ENCODE measurements at regions not wholly inside any gene's neighbourhood (a gene's known extent, or its start where the extent isn't known, plus 50 kb on each side); places are given as distances from the start of the nearest gene placed in this dataset.

DNA sequence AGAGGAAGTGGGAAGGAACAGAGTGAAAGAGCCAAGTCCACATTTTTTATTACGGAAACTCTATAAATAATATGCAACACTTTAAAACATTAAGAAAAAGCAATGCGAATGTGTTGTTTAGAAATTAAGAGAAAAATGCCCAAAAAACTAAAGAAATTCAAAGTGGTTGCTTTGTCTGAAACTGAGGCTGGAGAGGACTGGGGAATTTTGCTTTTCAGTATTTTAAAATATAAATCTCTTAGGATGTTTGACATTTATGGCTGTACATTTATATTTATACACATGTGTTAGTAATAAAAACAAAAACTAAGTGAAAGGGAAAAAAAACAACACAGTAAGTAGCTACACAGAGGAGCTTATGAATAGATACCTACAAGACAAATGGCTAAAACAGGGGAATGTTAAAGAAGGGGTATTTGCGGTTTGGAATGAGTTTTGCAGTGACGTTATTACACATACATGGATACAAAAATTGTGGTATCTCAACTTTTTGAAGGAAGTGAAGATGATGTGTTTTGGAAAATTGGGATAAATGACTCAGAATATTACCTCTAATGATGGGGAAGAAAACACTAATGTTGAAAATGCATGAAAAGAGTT lies 97.0 kb upstream of the DRD2 start:
- Mint-ChIP-seq H3K27ac (no peak overlapping the region), H3K4me1 (no peaks in the 10 kb centered on the region)
- DNase-seq (ENCODE audit: low spot score in 2 of 2) = no peak

DNA sequence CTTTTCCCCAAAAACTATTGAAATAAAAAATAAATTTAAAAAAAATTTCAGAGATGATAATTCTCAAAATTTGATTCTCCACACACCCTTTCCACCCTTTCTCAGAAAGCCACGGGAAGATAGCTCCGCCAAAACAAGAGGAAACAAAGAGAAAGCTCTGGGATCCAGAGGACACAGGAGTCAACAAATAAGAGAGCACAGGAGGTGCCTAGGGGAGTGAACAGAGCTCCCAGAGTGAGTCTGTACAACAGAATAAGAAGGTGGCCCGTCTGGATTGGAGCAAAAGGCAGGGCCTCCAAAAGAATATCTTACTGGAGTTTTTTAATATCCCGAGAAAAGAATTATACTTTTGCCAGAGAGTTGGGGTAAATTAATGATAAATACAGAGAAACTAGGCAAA lies 96.3 kb upstream of the DRD2 start:
- no peak overlapping the region for H3K27ac Mint-ChIP-seq
- ATAC-seq (ENCODE audit: low read depth) = no peak
- no peak for DNase-seq (ENCODE audit: low spot score in 2 of 2)
- peaks cover 12% of the 10 kb centered on the region for H3K27me3 Mint-ChIP-seq
- no peaks in the 10 kb centered on the region for H3K4me1 Mint-ChIP-seq
- no peak overlapping the region for H3K4me3 Mint-ChIP-seq
- no peaks in the 10 kb centered on the region for H3K36me3 Mint-ChIP-seq
- H3K9me3 Mint-ChIP-seq = no peaks in the 10 kb centered on the region

More for the DNA sequence above, 97.0 kb upstream of the DRD2 start:
- Mint-ChIP-seq H3K27me3 (peaks cover 8% of the 10 kb centered on the region), H3K9me3 (no peaks in the 10 kb centered on the region), H3K4me3 (no peak overlapping the region), H3K36me3 (no peaks in the 10 kb centered on the region)
- no peak for ATAC-seq (ENCODE audit: low read depth)

DNA sequence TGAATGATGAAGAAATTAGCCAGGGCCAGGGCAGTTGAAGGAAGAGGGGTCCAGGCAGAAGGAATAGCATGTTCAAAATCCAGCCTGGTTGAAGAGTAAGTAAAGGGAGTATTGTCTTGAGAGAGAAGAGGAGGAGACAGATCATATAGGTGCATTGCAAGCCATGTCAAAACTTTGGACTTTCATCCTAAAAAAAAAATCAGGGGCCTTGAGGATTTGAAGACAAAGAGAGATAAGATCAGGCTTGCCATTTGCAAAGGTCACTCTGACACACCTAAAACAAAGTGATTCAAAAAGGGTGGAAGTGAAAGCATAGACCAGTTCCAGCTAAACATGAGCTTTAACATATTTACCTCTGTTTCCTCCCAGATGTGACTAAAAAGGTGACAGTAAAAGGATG lies 95.7 kb upstream of the DRD2 start:
- Mint-ChIP-seq H3K4me1 (no peaks in the 10 kb centered on the region), H3K27ac (no peak overlapping the region), H3K9me3 (no peaks in the 10 kb centered on the region), H3K36me3 (no peaks in the 10 kb centered on the region), H3K27me3 (peaks cover 10% of the 10 kb centered on the region), H3K4me3 (no peak overlapping the region)
- ATAC-seq (ENCODE audit: low read depth) = no peak
- DNase-seq (ENCODE audit: low spot score in 2 of 2) = no peak

DNA sequence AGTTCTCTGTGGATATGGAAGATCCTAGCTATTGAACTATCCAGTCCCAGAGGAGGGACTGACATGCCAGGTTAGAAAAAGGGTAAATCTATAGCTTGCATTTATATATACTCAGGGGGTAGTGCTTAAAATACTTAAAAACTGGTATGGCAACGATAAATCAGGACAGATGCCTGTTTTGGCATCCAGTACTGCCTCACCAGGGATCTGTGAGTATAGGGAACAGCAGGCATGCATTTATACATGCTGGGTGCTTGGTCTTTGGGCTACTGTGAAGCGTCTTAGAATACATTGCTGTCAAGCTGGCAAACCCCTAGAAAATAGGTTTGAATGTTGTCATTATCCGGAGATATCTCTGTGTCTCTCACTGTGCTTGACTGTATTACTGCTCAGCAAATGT lies 94.2 kb upstream of the DRD2 start:
- Mint-ChIP-seq H3K4me1 (no peaks in the 10 kb centered on the region), H3K4me3 (no peak overlapping the region), H3K9me3 (no peaks in the 10 kb centered on the region), H3K27me3 (peaks cover 10% of the 10 kb centered on the region), H3K27ac (no peak overlapping the region), H3K36me3 (no peaks in the 10 kb centered on the region)
- DNase-seq (ENCODE audit: low spot score in 2 of 2) (no peak), ATAC-seq (ENCODE audit: low read depth) (no peak)

DNA sequence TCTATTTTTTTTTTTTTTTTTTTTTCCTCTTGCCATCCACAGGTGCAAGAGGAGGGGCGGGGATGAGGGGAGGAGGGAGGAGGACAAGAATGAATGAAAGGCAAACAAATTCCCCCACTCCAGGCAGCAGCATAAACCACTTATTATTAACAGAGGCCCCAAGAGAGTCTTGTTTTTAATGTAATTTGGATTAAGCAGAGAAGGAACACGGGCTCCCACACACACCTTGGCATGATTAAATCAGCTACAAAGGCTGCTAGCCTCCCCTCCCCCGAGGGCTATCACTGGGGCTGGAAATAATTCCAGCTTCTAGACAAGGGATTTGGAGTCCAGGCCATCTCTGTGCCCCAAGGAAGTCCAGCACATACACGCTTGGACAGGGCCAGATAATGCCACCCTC lies 93.4 kb upstream of the DRD2 start:
- DNase-seq (ENCODE audit: low spot score in 2 of 2) = no peak
- ATAC-seq (ENCODE audit: low read depth) = no peak
- H3K4me1 Mint-ChIP-seq = no peaks in the 10 kb centered on the region
- H3K36me3 Mint-ChIP-seq = no peaks in the 10 kb centered on the region
- no peak overlapping the region for H3K4me3 Mint-ChIP-seq
- H3K27me3 Mint-ChIP-seq = peaks cover 8% of the 10 kb centered on the region
- H3K9me3 Mint-ChIP-seq = no peaks in the 10 kb centered on the region
- H3K27ac Mint-ChIP-seq = no peak overlapping the region

DNA sequence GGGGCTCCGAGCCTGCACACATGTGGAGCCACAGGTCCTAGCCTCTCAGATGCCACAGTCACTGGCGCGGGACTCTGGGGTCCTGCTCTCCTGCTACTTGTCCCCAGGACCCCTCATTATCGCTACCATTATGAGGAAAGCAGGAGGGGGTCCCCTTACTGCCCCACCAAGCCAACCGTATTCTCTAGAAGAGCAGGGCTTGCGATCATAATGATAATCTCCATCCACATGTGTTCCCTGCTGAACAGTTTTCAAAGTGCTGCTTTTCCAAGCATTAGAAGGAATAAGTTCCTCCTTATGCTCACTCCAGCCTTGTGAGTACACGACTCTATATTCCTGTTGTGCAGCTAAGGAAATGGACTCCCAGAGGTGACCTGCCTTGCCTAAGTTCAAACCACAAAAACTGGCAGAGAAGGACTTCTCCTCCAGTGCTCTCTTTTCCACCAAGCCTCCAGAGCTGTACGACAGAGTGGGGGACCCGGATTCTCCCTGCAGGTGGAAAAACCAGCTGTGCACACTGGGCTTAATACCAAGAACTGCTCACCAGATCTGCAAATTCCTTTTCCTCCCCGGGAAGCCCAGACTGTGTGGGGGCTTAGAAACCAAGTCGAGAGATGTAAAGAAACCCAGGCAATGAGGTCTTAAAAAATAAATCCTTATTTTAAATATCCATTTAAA lies 92.8 kb upstream of the DRD2 start:
- no peak for DNase-seq (ENCODE audit: low spot score in 2 of 2)
- ATAC-seq (ENCODE audit: low read depth) = no peak
- Mint-ChIP-seq H3K27ac (no peak overlapping the region), H3K36me3 (no peaks in the 10 kb centered on the region), H3K27me3 (peaks cover 8% of the 10 kb centered on the region), H3K4me3 (no peak overlapping the region), H3K4me1 (peaks cover under 1% of the 10 kb centered on the region), H3K9me3 (no peaks in the 10 kb centered on the region)

DNA sequence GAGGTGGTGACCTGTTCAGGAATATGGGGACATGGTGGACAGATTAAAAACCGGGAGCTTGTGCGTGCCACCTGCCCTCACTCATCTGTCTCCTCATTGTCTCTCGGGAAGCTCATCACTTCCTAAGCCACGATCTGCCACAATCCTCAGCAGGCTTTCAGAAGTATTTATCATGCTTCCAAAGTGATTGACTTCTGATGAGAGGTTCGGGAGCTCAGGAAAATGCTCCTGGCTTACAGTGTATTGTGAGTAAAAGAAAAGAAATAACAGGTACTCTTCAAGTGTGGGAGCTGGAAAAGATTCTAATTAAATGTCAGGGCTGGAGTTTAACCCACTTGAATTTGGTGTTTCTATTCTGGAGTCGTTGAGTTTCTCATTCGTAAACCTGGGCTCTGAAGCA lies 91.9 kb upstream of the DRD2 start:
- peaks cover 3% of the 10 kb centered on the region for H3K4me1 Mint-ChIP-seq
- H3K27ac Mint-ChIP-seq = no peak overlapping the region
- H3K9me3 Mint-ChIP-seq = no peaks in the 10 kb centered on the region
- H3K36me3 Mint-ChIP-seq = no peaks in the 10 kb centered on the region
- no peak overlapping the region for H3K4me3 Mint-ChIP-seq
- DNase-seq (ENCODE audit: low spot score in 2 of 2) (no peak), ATAC-seq (ENCODE audit: low read depth) (no peak)
- H3K27me3 Mint-ChIP-seq = peaks cover 8% of the 10 kb centered on the region

DNA sequence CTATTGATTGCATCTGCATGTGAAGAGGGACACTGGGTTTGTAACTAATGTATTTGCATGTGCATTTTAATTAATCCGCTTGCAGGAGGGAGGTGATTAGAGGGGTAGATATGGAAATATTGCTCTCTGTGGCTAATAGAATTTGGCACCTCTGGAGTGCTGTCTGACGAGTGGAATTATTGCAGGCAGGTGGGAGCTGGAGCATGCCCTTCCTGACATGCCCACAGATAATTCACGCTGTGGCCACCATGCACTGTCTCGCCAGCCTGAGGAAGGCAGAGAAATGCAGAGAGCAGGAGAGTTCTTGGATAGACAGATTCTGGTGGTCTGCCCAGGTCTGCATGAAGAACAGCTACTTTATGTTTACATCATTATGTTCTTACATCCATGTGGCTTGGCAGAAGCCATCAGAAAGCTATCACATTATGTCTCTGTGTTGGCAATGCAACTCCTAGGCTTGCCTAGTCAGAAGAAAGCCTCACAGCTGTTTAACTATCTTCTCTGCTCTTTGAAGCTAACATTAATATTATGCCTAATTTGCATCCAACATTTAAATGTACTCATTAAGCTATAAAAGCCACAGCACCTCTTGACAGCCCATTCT lies 89.4 kb upstream of the DRD2 start:
- no peak for ATAC-seq (ENCODE audit: low read depth)
- no peaks in the 10 kb centered on the region for H3K9me3 Mint-ChIP-seq
- H3K36me3 Mint-ChIP-seq = no peaks in the 10 kb centered on the region
- H3K27me3 Mint-ChIP-seq = peaks cover 8% of the 10 kb centered on the region
- no peak for DNase-seq (ENCODE audit: low spot score in 2 of 2)
- H3K4me3 Mint-ChIP-seq = no peak overlapping the region
- H3K27ac Mint-ChIP-seq = no peak overlapping the region
- peaks cover 3% of the 10 kb centered on the region for H3K4me1 Mint-ChIP-seq

DNA sequence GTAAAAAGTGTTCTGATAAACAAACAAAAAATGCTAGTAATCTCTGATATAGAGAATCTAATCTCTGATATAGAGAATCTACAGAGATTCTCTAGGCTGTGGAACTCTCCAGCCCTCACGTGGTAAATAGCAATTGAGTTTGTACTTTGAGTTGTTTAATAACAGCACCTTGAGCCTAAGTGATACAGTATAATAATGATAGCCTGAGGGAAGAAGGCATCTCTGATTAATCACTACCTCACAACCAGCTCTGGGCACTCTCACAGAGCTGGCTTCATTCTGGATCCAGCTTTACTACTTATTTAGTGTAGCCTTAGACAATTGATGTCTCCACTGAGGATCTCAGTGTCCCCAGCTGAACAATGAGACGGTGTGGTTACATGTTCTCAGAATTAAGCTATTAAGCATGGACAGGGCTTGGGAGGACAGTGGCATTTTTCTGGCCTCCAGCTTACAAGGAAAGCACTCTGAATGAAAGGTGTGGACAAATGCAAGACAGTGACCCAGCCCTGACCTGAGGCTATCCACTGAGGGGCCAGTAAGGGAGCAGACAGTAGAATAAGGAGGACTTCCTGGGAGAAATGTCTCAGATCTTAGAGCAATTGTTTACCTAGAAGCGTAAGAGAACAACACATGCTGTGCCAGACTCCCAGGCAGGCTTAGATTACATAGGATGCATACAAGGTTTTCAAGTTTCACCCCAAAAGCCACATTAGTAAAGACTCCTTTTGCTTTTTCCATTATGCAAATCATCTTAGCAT lies 88.7 kb upstream of the DRD2 start:
- H3K4me3 Mint-ChIP-seq = no peak overlapping the region
- H3K27ac Mint-ChIP-seq = no peak overlapping the region
- no peaks in the 10 kb centered on the region for H3K36me3 Mint-ChIP-seq
- peaks cover 3% of the 10 kb centered on the region for H3K4me1 Mint-ChIP-seq
- DNase-seq (ENCODE audit: low spot score in 2 of 2) (no peak), ATAC-seq (ENCODE audit: low read depth) (no peak)
- H3K27me3 Mint-ChIP-seq = peaks cover 8% of the 10 kb centered on the region
- H3K9me3 Mint-ChIP-seq = no peaks in the 10 kb centered on the region

DNA sequence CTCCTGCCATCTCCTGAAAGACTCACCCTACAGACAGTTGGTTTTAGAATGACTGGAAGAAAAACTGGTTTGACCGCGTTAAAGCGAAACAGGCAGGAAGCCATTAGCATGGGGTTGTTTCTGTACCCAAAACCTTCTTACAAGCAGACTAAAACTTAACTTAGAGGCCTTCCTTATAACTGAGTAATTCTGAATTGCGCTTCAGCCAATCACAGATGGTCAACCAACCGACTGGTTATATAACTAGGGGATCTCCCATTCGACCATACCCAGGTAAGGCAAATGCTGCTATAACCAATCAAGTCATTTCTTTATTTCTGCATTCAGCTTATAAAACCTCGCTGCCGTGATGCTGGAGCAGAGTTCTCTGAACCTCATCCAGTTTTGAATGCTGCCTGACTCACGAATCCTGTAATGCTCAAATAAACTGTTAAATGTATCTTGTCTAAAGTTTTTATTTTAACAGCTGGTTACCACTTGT lies 87.8 kb upstream of the DRD2 start:
- Mint-ChIP-seq H3K27me3 (peaks cover 8% of the 10 kb centered on the region), H3K36me3 (no peaks in the 10 kb centered on the region), H3K9me3 (no peaks in the 10 kb centered on the region), H3K4me3 (no peak overlapping the region), H3K4me1 (peaks cover 3% of the 10 kb centered on the region), H3K27ac (no peak overlapping the region)
- ATAC-seq (ENCODE audit: low read depth) = no peak
- DNase-seq (ENCODE audit: low spot score in 2 of 2) = no peak

DNA sequence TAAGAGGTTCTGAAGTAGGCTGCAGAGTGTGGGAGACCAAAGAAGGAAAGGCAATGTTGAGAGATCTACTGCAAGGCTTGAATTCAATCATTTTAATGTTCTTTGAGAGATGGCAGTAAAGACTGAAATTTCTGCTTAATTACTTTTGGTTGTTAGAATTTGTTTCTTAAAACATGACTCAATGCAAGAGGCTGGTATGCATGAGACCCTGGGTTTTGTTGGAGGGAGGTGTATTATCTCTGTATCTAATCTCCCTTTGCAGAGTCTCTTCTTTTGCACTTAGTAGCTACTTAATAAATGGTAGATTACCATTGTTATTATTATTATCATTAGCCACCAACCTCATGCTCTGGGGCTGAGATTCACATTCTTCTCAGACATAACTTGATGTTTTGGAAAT lies 87.4 kb upstream of the DRD2 start:
- peaks cover 3% of the 10 kb centered on the region for H3K4me1 Mint-ChIP-seq
- ATAC-seq (ENCODE audit: low read depth) (no peak), DNase-seq (ENCODE audit: low spot score in 2 of 2) (no peak)
- no peaks in the 10 kb centered on the region for H3K9me3 Mint-ChIP-seq
- no peak overlapping the region for H3K4me3 Mint-ChIP-seq
- H3K36me3 Mint-ChIP-seq = no peaks in the 10 kb centered on the region
- H3K27ac Mint-ChIP-seq = no peak overlapping the region
- peaks cover 5% of the 10 kb centered on the region for H3K27me3 Mint-ChIP-seq

DNA sequence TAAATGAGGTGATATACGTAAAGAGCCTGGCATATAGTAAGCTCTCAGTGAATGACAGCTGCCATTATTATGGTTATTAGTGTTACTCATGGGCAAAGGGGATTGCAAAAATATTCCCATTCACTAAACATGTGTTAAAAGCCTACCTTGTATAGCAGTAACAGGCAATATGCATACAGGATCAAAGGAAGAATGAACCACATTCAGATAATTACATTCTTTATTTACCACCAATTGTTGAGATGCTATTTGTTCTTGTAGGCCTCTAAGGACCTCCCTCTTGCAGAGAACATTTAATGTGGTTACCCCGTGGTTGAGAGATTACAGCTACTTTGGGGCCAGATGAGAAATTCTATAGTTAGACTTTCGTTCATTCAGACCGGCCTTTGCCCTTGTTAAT lies 82.7 kb upstream of the DRD2 start:
- ATAC-seq (ENCODE audit: low read depth) (no peak), DNase-seq (ENCODE audit: low spot score in 2 of 2) (no peak)
- peaks cover 6% of the 10 kb centered on the region for H3K4me1 Mint-ChIP-seq
- H3K27ac Mint-ChIP-seq = no peak overlapping the region
- H3K27me3 Mint-ChIP-seq = peaks cover 3% of the 10 kb centered on the region
- no peaks in the 10 kb centered on the region for H3K9me3 Mint-ChIP-seq
- no peaks in the 10 kb centered on the region for H3K36me3 Mint-ChIP-seq
- H3K4me3 Mint-ChIP-seq = no peak overlapping the region

DNA sequence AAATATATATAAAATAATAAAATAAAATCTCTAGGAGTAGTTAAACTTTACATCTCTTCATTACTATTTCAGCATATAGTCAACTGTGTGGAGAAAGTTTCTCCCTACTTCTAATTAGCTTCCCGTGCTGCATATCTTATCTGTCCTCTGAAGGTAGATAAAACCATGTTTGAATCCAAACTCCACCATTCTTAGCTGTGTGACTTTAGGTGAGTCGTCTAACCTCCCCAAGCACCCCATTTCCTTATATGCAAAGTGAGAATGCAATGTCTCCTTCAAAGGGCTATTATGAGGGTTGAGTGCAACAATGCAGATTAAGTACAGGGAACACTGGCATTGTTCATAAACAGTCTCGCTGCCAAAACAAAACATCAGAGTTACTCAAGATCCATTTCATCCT lies 80.8 kb upstream of the DRD2 start:
- H3K27me3 Mint-ChIP-seq = peaks cover 7% of the 10 kb centered on the region
- peaks cover 5% of the 10 kb centered on the region for H3K4me1 Mint-ChIP-seq
- no peak for ATAC-seq (ENCODE audit: low read depth)
- H3K9me3 Mint-ChIP-seq = no peaks in the 10 kb centered on the region
- H3K27ac Mint-ChIP-seq = no peak overlapping the region
- no peak overlapping the region for H3K4me3 Mint-ChIP-seq
- DNase-seq (ENCODE audit: low spot score in 2 of 2) = no peak
- no peaks in the 10 kb centered on the region for H3K36me3 Mint-ChIP-seq

DNA sequence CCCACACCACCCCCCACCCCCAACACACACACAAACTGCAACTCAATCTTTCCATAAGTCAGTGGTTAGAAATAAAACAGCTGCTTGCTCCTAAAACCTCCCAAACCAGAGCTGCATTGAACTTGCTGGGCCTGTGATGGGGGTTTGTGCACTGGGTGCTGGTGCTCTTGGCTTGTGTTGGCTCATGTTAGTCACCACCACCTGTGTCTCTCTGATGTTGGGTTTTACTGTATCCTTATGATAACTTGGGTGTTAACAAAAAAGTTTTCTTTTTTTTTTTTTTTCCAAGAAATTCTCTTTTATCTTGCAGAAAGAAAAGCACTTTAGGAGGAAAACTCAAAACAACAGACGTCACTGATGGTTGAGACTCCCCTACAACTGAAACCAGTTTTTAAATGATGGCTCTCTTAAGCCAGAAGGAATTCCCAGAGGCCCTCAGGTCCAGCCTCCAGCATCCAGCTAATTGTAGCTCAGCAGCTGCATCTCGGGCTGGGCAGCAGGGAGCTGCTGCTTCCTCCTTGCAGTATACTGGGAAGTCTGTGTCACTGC lies 79.9 kb upstream of the DRD2 start:
- no peak for DNase-seq (ENCODE audit: low spot score in 2 of 2)
- H3K4me3 Mint-ChIP-seq = no peak overlapping the region
- no peaks in the 10 kb centered on the region for H3K9me3 Mint-ChIP-seq
- ATAC-seq (ENCODE audit: low read depth) = no peak
- H3K27ac Mint-ChIP-seq = no peak overlapping the region
- peaks cover 5% of the 10 kb centered on the region for H3K4me1 Mint-ChIP-seq
- H3K27me3 Mint-ChIP-seq = peaks cover 9% of the 10 kb centered on the region
- no peaks in the 10 kb centered on the region for H3K36me3 Mint-ChIP-seq

All from memory B cell (primary cell).